ENCODE measurements at regions not wholly inside any gene's neighbourhood (a gene's known extent, or its start where the extent isn't known, plus 50 kb on each side); places are given as distances from the start of the nearest gene placed in this dataset.

DNA sequence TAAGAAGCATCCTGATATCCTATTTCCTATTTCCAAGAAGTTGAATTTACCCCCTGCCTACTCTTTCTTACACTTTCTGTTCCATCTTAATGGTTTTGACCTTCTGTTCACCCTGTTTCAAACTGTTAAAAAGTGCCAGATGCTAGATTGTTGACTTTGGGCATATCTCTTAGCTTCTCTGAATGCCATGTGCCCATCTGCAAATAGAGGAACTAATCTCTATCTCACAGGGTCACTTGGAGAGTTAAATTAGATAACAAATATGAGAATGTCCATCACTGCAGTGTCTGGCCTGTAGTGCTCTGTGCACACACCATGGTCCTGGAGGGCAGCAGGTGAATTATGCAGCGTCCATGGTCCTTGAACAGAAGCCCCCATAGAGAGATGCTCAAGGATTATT is 83.8 kb downstream of the LRATD1 start:
- TF ChIP-seq POLR2AphosphoS5 (IDR thresholded peaks at IDR 0.05; ENCODE audit: low read depth, low read length) = no peak
- no peak for TF ChIP-seq SP1 (IDR thresholded peaks at IDR 0.05; ENCODE audit: low read depth, low read length)
- no peak for TF ChIP-seq POLR2A (IDR thresholded peaks at IDR 0.05; ENCODE audit: control extremely low read depth in 1 of 2, low read depth in 2 of 2, low read length in 2 of 2)
- TF ChIP-seq RBBP5 (IDR thresholded peaks at IDR 0.05; ENCODE audit: borderline replicate concordance, low read depth, low read length) = no peak
- TF ChIP-seq, protein P1, sequence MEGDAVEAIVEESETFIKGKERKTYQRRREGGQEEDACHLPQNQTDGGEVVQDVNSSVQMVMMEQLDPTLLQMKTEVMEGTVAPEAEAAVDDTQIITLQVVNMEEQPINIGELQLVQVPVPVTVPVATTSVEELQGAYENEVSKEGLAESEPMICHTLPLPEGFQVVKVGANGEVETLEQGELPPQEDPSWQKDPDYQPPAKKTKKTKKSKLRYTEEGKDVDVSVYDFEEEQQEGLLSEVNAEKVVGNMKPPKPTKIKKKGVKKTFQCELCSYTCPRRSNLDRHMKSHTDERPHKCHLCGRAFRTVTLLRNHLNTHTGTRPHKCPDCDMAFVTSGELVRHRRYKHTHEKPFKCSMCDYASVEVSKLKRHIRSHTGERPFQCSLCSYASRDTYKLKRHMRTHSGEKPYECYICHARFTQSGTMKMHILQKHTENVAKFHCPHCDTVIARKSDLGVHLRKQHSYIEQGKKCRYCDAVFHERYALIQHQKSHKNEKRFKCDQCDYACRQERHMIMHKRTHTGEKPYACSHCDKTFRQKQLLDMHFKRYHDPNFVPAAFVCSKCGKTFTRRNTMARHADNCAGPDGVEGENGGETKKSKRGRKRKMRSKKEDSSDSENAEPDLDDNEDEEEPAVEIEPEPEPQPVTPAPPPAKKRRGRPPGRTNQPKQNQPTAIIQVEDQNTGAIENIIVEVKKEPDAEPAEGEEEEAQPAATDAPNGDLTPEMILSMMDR (IDR thresholded peaks at IDR 0.05; ENCODE audit: control extremely low read depth in 1 of 3, insufficient read depth in 1 of 3, low read depth in 1 of 3, low read length in 3 of 3) = no peak
- no peak for TF ChIP-seq GABPA (IDR thresholded peaks at IDR 0.05; ENCODE audit: borderline replicate concordance, insufficient read depth, low read length)
- no peak for TF ChIP-seq EZH2 (IDR thresholded peaks at IDR 0.05; ENCODE audit: low read depth, low read length, severe bottlenecking)
- no peak for TF ChIP-seq HDAC2 (IDR thresholded peaks at IDR 0.05; ENCODE audit: borderline replicate concordance in 1 of 2, low read depth in 2 of 2, low read length in 2 of 2)
- TF ChIP-seq, protein P2, sequence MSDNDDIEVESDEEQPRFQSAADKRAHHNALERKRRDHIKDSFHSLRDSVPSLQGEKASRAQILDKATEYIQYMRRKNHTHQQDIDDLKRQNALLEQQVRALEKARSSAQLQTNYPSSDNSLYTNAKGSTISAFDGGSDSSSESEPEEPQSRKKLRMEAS (IDR thresholded peaks at IDR 0.05) = no peak
- no peak for TF ChIP-seq EGR1 (IDR thresholded peaks at IDR 0.05; ENCODE audit: borderline replicate concordance, low read depth, low read length)
